ENCODE measurements at regions not wholly inside any gene's neighbourhood (a gene's known extent, or its start where the extent isn't known, plus 50 kb on each side); places are given as distances from the start of the nearest gene placed in this dataset.

- TF ChIP-seq GLIS3 (CRISPR knock-in tag; IDR thresholded peaks at IDR 0.05) = no peak
- no peak for TF ChIP-seq ZNF70 (CRISPR knock-in tag; IDR thresholded peaks at IDR 0.05)
- no peak for TF ChIP-seq RARB (CRISPR knock-in tag; IDR thresholded peaks at IDR 0.05)
- TF ChIP-seq PATZ1 (CRISPR knock-in tag; IDR thresholded peaks at IDR 0.05; ENCODE audit: borderline replicate concordance) = no peak
- no peak for TF ChIP-seq ZC3H10 (CRISPR knock-in tag; IDR thresholded peaks at IDR 0.05)
- TF ChIP-seq ESRRG (CRISPR knock-in tag; IDR thresholded peaks at IDR 0.05) = no peak
- no peak for TF ChIP-seq PPARA (CRISPR knock-in tag; IDR thresholded peaks at IDR 0.05; ENCODE audit: borderline replicate concordance)
- no peak for TF ChIP-seq ARNTL (CRISPR knock-in tag; IDR thresholded peaks at IDR 0.05; ENCODE audit: borderline replicate concordance, low read depth)
- no peak for TF ChIP-seq TCF4 (CRISPR knock-in tag; IDR thresholded peaks at IDR 0.05; ENCODE audit: borderline replicate concordance)
- no peak for TF ChIP-seq ZFP30 (CRISPR knock-in tag; IDR thresholded peaks at IDR 0.05)
- TF ChIP-seq ZFP3 (CRISPR knock-in tag; IDR thresholded peaks at IDR 0.05) = no peak
- TF ChIP-seq, protein P1, sequence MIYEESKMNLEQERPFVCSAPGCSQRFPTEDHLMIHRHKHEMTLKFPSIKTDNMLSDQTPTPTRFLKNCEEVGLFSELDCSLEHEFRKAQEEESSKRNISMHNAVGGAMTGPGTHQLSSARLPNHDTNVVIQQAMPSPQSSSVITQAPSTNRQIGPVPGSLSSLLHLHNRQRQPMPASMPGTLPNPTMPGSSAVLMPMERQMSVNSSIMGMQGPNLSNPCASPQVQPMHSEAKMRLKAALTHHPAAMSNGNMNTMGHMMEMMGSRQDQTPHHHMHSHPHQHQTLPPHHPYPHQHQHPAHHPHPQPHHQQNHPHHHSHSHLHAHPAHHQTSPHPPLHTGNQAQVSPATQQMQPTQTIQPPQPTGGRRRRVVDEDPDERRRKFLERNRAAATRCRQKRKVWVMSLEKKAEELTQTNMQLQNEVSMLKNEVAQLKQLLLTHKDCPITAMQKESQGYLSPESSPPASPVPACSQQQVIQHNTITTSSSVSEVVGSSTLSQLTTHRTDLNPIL (CRISPR knock-in tag; IDR thresholded peaks at IDR 0.05; ENCODE audit: low read depth) = no peak
- TF ChIP-seq, protein P2, sequence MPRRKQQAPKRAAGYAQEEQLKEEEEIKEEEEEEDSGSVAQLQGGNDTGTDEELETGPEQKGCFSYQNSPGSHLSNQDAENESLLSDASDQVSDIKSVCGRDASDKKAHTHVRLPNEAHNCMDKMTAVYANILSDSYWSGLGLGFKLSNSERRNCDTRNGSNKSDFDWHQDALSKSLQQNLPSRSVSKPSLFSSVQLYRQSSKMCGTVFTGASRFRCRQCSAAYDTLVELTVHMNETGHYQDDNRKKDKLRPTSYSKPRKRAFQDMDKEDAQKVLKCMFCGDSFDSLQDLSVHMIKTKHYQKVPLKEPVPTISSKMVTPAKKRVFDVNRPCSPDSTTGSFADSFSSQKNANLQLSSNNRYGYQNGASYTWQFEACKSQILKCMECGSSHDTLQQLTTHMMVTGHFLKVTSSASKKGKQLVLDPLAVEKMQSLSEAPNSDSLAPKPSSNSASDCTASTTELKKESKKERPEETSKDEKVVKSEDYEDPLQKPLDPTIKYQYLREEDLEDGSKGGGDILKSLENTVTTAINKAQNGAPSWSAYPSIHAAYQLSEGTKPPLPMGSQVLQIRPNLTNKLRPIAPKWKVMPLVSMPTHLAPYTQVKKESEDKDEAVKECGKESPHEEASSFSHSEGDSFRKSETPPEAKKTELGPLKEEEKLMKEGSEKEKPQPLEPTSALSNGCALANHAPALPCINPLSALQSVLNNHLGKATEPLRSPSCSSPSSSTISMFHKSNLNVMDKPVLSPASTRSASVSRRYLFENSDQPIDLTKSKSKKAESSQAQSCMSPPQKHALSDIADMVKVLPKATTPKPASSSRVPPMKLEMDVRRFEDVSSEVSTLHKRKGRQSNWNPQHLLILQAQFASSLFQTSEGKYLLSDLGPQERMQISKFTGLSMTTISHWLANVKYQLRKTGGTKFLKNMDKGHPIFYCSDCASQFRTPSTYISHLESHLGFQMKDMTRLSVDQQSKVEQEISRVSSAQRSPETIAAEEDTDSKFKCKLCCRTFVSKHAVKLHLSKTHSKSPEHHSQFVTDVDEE (CRISPR knock-in tag; IDR thresholded peaks at IDR 0.05) = no peak
- TF ChIP-seq CSRNP3 (CRISPR knock-in tag; IDR thresholded peaks at IDR 0.05) = no peak
Measured at GRCh38 chr2:234885886-234886285, 65.9 kb upstream of the SH3BP4 start.

Measured in SK-N-SH treated with all-trans-retinoic acid at 6 μM for 48 hours (cell line).